GM12865 (cell line): ENCODE measurements at regions not wholly inside any gene's neighbourhood (a gene's known extent, or its start where the extent isn't known, plus 50 kb on each side); places are given as distances from the start of the nearest gene placed in this dataset.

ENCODE experiments used
- DNase-seq: peaks from one replicate; pipeline ENCODE4 v3.0.0; 2010; ENCODE audit warnings: low read depth
- H3K4me3 ChIP-seq: 2 replicates; pipeline ENCODE4 v1.5.1; 2011; ENCODE audit warnings: mild to moderate bottlenecking, low read depth, low read length, control low read depth
- TF ChIP-seq, protein P1 (sequence below): IDR thresholded peaks from 2 replicates; pipeline ENCODE4 v1.5.1; 2011; ENCODE audit warnings: low read length, control low read depth, low read depth, inconsistent platforms; ENCODE audit not compliant: insufficient read depth; ENCODE audit errors: missing control alignments

DNA sequence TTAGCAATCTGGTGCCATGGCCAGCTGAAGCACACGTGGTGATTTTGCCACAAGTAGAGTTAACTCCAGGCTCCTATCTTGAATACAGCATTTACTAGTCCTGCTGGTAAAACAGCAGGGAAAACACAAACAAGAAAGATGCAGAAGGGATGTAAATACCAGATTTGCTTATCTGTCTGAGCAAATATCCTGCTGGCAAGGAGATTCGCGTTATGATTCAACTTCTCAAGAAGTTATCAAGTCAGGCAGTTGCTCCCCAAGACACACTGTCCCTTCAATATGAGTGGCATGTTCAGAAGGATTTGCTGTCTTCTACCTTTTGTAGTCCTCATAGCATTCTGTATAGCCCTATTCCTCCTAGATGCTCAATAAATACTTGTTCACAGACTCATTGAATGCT lies 171.2 kb upstream of the EGLN3 start:
- no peak overlapping the region for H3K4me3 ChIP-seq
- no peak for DNase-seq
- TF ChIP-seq, protein P1, sequence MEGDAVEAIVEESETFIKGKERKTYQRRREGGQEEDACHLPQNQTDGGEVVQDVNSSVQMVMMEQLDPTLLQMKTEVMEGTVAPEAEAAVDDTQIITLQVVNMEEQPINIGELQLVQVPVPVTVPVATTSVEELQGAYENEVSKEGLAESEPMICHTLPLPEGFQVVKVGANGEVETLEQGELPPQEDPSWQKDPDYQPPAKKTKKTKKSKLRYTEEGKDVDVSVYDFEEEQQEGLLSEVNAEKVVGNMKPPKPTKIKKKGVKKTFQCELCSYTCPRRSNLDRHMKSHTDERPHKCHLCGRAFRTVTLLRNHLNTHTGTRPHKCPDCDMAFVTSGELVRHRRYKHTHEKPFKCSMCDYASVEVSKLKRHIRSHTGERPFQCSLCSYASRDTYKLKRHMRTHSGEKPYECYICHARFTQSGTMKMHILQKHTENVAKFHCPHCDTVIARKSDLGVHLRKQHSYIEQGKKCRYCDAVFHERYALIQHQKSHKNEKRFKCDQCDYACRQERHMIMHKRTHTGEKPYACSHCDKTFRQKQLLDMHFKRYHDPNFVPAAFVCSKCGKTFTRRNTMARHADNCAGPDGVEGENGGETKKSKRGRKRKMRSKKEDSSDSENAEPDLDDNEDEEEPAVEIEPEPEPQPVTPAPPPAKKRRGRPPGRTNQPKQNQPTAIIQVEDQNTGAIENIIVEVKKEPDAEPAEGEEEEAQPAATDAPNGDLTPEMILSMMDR = no peak

- TF ChIP-seq, protein P1 = no peak
- no peak for DNase-seq
- H3K4me3 ChIP-seq = no peak overlapping the region
These were observed 169.5 kb upstream of the EGLN3 start for GRCh38 chr14:34120185-34120977.

- no peak for DNase-seq
- TF ChIP-seq, protein P1 = no peak
These were observed 168.4 kb upstream of the EGLN3 start for GRCh38 chr14:34119107-34119858.

DNA sequence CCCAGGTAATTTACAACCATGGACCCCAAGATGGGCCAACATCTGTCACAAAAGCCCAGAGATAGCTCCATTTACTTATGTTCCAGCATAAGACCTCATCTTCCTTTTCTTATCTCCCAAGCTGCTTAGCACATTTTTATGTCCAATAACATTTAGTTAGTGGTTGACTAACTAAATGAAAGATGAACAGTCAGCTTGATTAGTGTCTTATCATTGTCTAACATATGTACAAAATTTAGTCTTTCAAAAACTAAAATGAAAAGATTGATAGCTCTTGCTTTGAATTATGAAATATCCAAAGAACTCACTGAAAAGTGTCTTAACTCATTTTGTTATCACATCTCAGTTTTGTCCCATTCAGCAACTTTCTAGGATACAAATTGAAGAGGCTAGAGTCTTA lies 163.1 kb upstream of the EGLN3 start:
- no peak overlapping the region for H3K4me3 ChIP-seq
- TF ChIP-seq, protein P1 = no peak
- DNase-seq = no peak

More at GRCh38 chr14:34119107-34119858, 168.4 kb upstream of the EGLN3 start:
- no peak overlapping the region for H3K4me3 ChIP-seq

GRCh38 chr14:34113005-34113511 lies 162.2 kb upstream of the EGLN3 start:
- TF ChIP-seq, protein P1 = no peak
- H3K4me3 ChIP-seq = no peak overlapping the region
- no peak for DNase-seq

GRCh38 chr14:34111953-34112352 lies 161.1 kb upstream of the EGLN3 start:
- no peak for DNase-seq
- H3K4me3 ChIP-seq = no peak overlapping the region
- TF ChIP-seq, protein P1 = no peak
